ENCODE measurements at regions not wholly inside any gene's neighbourhood (a gene's known extent, or its start where the extent isn't known, plus 50 kb on each side); places are given as distances from the start of the nearest gene placed in this dataset.

DNA sequence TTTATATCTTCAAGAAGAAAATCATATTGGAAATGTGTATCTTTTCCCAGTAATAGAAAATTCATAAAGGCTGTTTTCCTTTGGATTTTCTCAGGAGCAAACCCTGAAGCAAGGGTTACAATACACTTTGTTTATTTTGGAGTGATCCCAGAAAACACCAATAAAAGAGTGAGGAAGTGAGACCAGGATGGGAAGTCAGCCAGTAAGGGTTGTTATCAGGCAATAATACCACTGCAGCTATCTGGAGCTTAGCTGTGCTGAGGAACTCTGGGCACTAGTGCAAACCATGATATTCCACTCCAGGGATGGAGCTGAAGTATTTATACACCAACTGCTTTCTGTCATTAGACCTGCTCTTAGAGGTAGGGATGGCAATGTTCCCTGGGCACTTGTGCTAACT, 1002.3 kb downstream of the FLRT2 start:
- TF ChIP-seq, protein P1, sequence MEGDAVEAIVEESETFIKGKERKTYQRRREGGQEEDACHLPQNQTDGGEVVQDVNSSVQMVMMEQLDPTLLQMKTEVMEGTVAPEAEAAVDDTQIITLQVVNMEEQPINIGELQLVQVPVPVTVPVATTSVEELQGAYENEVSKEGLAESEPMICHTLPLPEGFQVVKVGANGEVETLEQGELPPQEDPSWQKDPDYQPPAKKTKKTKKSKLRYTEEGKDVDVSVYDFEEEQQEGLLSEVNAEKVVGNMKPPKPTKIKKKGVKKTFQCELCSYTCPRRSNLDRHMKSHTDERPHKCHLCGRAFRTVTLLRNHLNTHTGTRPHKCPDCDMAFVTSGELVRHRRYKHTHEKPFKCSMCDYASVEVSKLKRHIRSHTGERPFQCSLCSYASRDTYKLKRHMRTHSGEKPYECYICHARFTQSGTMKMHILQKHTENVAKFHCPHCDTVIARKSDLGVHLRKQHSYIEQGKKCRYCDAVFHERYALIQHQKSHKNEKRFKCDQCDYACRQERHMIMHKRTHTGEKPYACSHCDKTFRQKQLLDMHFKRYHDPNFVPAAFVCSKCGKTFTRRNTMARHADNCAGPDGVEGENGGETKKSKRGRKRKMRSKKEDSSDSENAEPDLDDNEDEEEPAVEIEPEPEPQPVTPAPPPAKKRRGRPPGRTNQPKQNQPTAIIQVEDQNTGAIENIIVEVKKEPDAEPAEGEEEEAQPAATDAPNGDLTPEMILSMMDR (IDR thresholded peaks at IDR 0.05), result no peak
- TF ChIP-seq POLR2A (IDR thresholded peaks at IDR 0.05), result no peak

Data from adrenal gland (tissue), 5 donors.